ENCODE measurements at regions not wholly inside any gene's neighbourhood (a gene's known extent, or its start where the extent isn't known, plus 50 kb on each side); places are given as distances from the start of the nearest gene placed in this dataset.

GRCh38 chr20:52838510-52839241 lies 133.5 kb upstream of the TSHZ2 start:
- no peaks in the 10 kb centered on the region for H3K9me3 Mint-ChIP-seq
- H3K4me3 Mint-ChIP-seq = no peak overlapping the region
- H3K27me3 Mint-ChIP-seq = peaks cover 17% of the 10 kb centered on the region
- H3K4me1 Mint-ChIP-seq = no peaks in the 10 kb centered on the region
- H3K36me3 Mint-ChIP-seq = no peaks in the 10 kb centered on the region
- ATAC-seq = no peak
- no peak overlapping the region for H3K27ac Mint-ChIP-seq

GRCh38 chr20:52837378-52837777 lies 134.8 kb upstream of the TSHZ2 start:
- H3K4me3 Mint-ChIP-seq = no peak overlapping the region
- H3K27ac Mint-ChIP-seq = no peak overlapping the region
- H3K9me3 Mint-ChIP-seq = no peaks in the 10 kb centered on the region
- H3K36me3 Mint-ChIP-seq = no peaks in the 10 kb centered on the region
- peaks cover 15% of the 10 kb centered on the region for H3K27me3 Mint-ChIP-seq
- no peak for ATAC-seq
- H3K4me1 Mint-ChIP-seq = no peaks in the 10 kb centered on the region

- no peak for ATAC-seq
- Mint-ChIP-seq H3K27me3 (peaks cover 8% of the 10 kb centered on the region), H3K27ac (no peak overlapping the region)
Observed at GRCh38 chr20:52833901-52834300, 138.3 kb upstream of the TSHZ2 start.

GRCh38 chr20:52832151-52832774 lies 139.9 kb upstream of the TSHZ2 start:
- no peak for ATAC-seq
- H3K4me3 Mint-ChIP-seq = no peak overlapping the region

More at GRCh38 chr20:52833901-52834300, 138.3 kb upstream of the TSHZ2 start:
- Mint-ChIP-seq H3K9me3 (peaks cover 6% of the 10 kb centered on the region), H3K36me3 (no peaks in the 10 kb centered on the region), H3K4me3 (no peak overlapping the region), H3K4me1 (no peaks in the 10 kb centered on the region)

GRCh38 chr20:52830598-52830997 lies 141.6 kb upstream of the TSHZ2 start:
- Mint-ChIP-seq H3K4me1 (no peaks in the 10 kb centered on the region), H3K27ac (no peak overlapping the region), H3K36me3 (no peaks in the 10 kb centered on the region), H3K27me3 (peaks cover 1% of the 10 kb centered on the region), H3K4me3 (no peak overlapping the region), H3K9me3 (peaks cover 11% of the 10 kb centered on the region)
- no peak for ATAC-seq

More at GRCh38 chr20:52832151-52832774, 139.9 kb upstream of the TSHZ2 start:
- no peak overlapping the region for H3K27ac Mint-ChIP-seq
- H3K36me3 Mint-ChIP-seq = no peaks in the 10 kb centered on the region
- no peaks in the 10 kb centered on the region for H3K4me1 Mint-ChIP-seq
- peaks cover 6% of the 10 kb centered on the region for H3K9me3 Mint-ChIP-seq
- H3K27me3 Mint-ChIP-seq = peaks cover 8% of the 10 kb centered on the region

GRCh38 chr20:52829111-52829510 lies 143.0 kb upstream of the TSHZ2 start:
- Mint-ChIP-seq H3K4me3 (no peak overlapping the region), H3K36me3 (no peaks in the 10 kb centered on the region), H3K27ac (no peak overlapping the region), H3K4me1 (no peaks in the 10 kb centered on the region), H3K9me3 (peaks cover 11% of the 10 kb centered on the region), H3K27me3 (no peaks in the 10 kb centered on the region)
- no peak for ATAC-seq

- Mint-ChIP-seq H3K27me3 (no peaks in the 10 kb centered on the region), H3K36me3 (no peaks in the 10 kb centered on the region), H3K4me1 (no peaks in the 10 kb centered on the region), H3K4me3 (no peak overlapping the region), H3K27ac (no peak overlapping the region), H3K9me3 (peaks cover 11% of the 10 kb centered on the region)
- ATAC-seq = no peak
Observed at GRCh38 chr20:52828199-52828598, 144.0 kb upstream of the TSHZ2 start.

GRCh38 chr20:52826722-52827121 lies 145.4 kb upstream of the TSHZ2 start:
- no peak for ATAC-seq
- Mint-ChIP-seq H3K36me3 (no peaks in the 10 kb centered on the region), H3K27me3 (no peaks in the 10 kb centered on the region), H3K4me1 (no peaks in the 10 kb centered on the region), H3K9me3 (peaks cover 11% of the 10 kb centered on the region), H3K27ac (no peak overlapping the region), H3K4me3 (no peak overlapping the region)

GRCh38 chr20:52826321-52826720 lies 145.8 kb upstream of the TSHZ2 start:
- Mint-ChIP-seq H3K27ac (no peak overlapping the region), H3K27me3 (no peaks in the 10 kb centered on the region), H3K4me1 (no peaks in the 10 kb centered on the region), H3K36me3 (no peaks in the 10 kb centered on the region), H3K9me3 (peaks cover 11% of the 10 kb centered on the region), H3K4me3 (no peak overlapping the region)
- no peak for ATAC-seq

GRCh38 chr20:52824494-52825216 lies 147.5 kb upstream of the TSHZ2 start:
- ATAC-seq = no peak
- H3K4me3 Mint-ChIP-seq = no peak overlapping the region

GRCh38 chr20:52823303-52823702 lies 148.9 kb upstream of the TSHZ2 start:
- no peaks in the 10 kb centered on the region for H3K4me1 Mint-ChIP-seq
- peaks cover 4% of the 10 kb centered on the region for H3K9me3 Mint-ChIP-seq
- H3K27me3 Mint-ChIP-seq = peaks cover 11% of the 10 kb centered on the region

More at GRCh38 chr20:52824494-52825216, 147.5 kb upstream of the TSHZ2 start:
- no peaks in the 10 kb centered on the region for H3K4me1 Mint-ChIP-seq
- peaks cover 5% of the 10 kb centered on the region for H3K9me3 Mint-ChIP-seq
- peaks cover 11% of the 10 kb centered on the region for H3K27me3 Mint-ChIP-seq
- H3K36me3 Mint-ChIP-seq = no peaks in the 10 kb centered on the region
- H3K27ac Mint-ChIP-seq = no peak overlapping the region

GRCh38 chr20:52820641-52821292 lies 151.4 kb upstream of the TSHZ2 start:
- Mint-ChIP-seq H3K27ac (no peak overlapping the region), H3K4me3 (no peak overlapping the region), H3K9me3 (no peaks in the 10 kb centered on the region), H3K4me1 (no peaks in the 10 kb centered on the region), H3K27me3 (peaks cover 11% of the 10 kb centered on the region), H3K36me3 (no peaks in the 10 kb centered on the region)
- ATAC-seq = no peak

More at GRCh38 chr20:52823303-52823702, 148.9 kb upstream of the TSHZ2 start:
- H3K36me3 Mint-ChIP-seq = no peaks in the 10 kb centered on the region
- no peak overlapping the region for H3K4me3 Mint-ChIP-seq
- ATAC-seq = no peak
- no peak overlapping the region for H3K27ac Mint-ChIP-seq

- H3K27ac Mint-ChIP-seq = no peak overlapping the region
- no peaks in the 10 kb centered on the region for H3K36me3 Mint-ChIP-seq
- H3K9me3 Mint-ChIP-seq = no peaks in the 10 kb centered on the region
- H3K4me1 Mint-ChIP-seq = no peaks in the 10 kb centered on the region
- H3K27me3 Mint-ChIP-seq = peaks cover 11% of the 10 kb centered on the region
- ATAC-seq = no peak
- no peak overlapping the region for H3K4me3 Mint-ChIP-seq
Observed at GRCh38 chr20:52818491-52818890, 153.7 kb upstream of the TSHZ2 start.

- Mint-ChIP-seq H3K4me3 (no peak overlapping the region), H3K27ac (no peak overlapping the region), H3K27me3 (peaks cover 11% of the 10 kb centered on the region), H3K4me1 (no peaks in the 10 kb centered on the region), H3K9me3 (no peaks in the 10 kb centered on the region), H3K36me3 (no peaks in the 10 kb centered on the region)
- ATAC-seq = no peak
Observed at GRCh38 chr20:52817981-52818380, 154.2 kb upstream of the TSHZ2 start.

- Mint-ChIP-seq H3K9me3 (no peaks in the 10 kb centered on the region), H3K4me1 (no peaks in the 10 kb centered on the region), H3K36me3 (no peaks in the 10 kb centered on the region), H3K4me3 (no peak overlapping the region), H3K27ac (no peak overlapping the region), H3K27me3 (peaks cover 11% of the 10 kb centered on the region)
- no peak for ATAC-seq
Observed at GRCh38 chr20:52817511-52817910, 154.6 kb upstream of the TSHZ2 start.

Measured in stimulated activated memory B cell treated with anti-CD40 and anti-IgM and Interleukin-4, amounts not matched to agents 10 μg/mL and 1 μg/mL and 100 μg/mL, for 72 hours (primary cell).